HG03159 (cell line): ENCODE measurements at regions not wholly inside any gene's neighbourhood (a gene's known extent, or its start where the extent isn't known, plus 50 kb on each side); places are given as distances from the start of the nearest gene placed in this dataset.

ENCODE experiments used
- ATAC-seq: cut with Tn5 transposase; IDR thresholded peaks from one replicate; pipeline ENCODE4 v1.9.1; 2021; ENCODE audit warnings: mild to moderate bottlenecking, moderate library complexity; ENCODE audit not compliant: unreplicated experiment

GRCh38 chr2:29974086-29974485 lies 52.7 kb upstream of the ALK start:
- ATAC-seq = no peak

- ATAC-seq = no peak
Measured at GRCh38 chr2:29977284-29977683, 55.9 kb upstream of the ALK start.

GRCh38 chr2:29981402-29981801 lies 60.0 kb upstream of the ALK start:
- no peak for ATAC-seq

GRCh38 chr2:29983308-29983707 lies 61.9 kb upstream of the ALK start:
- ATAC-seq = no peak

- no peak for ATAC-seq
Measured at GRCh38 chr2:29987146-29987545, 65.8 kb upstream of the ALK start.

- ATAC-seq = no peak
Measured at GRCh38 chr2:29990129-29990528, 68.7 kb upstream of the ALK start.

- ATAC-seq = no peak
Measured at GRCh38 chr2:29991086-29991485, 69.7 kb upstream of the ALK start.

- ATAC-seq = no peak
Measured at GRCh38 chr2:29995241-29995640, 73.9 kb upstream of the ALK start.

- ATAC-seq = no peak
Measured at GRCh38 chr2:30003128-30003527, 81.7 kb upstream of the ALK start.

GRCh38 chr2:30022444-30023071 lies 101.2 kb upstream of the ALK start:
- no peak for ATAC-seq

- no peak for ATAC-seq
Measured at GRCh38 chr2:30024281-30024680, 102.9 kb upstream of the ALK start.

GRCh38 chr2:30026091-30027055 lies 105.0 kb upstream of the ALK start:
- ATAC-seq = no peak

GRCh38 chr2:30029804-30030203 lies 108.4 kb upstream of the ALK start:
- ATAC-seq = no peak

GRCh38 chr2:30030361-30030760 lies 109.0 kb upstream of the ALK start:
- no peak for ATAC-seq

GRCh38 chr2:30031184-30031583 lies 109.8 kb upstream of the ALK start:
- no peak for ATAC-seq

- no peak for ATAC-seq
Measured at GRCh38 chr2:30034052-30034775, 112.6 kb upstream of the YPEL5 start.

- ATAC-seq = no peak
Measured at GRCh38 chr2:30037016-30037415, 109.8 kb upstream of the YPEL5 start.

GRCh38 chr2:30038419-30038818 lies 108.4 kb upstream of the YPEL5 start:
- ATAC-seq = no peak

GRCh38 chr2:30039101-30039500 lies 107.7 kb upstream of the YPEL5 start:
- ATAC-seq = no peak

- no peak for ATAC-seq
Measured at GRCh38 chr2:30040147-30040546, 106.7 kb upstream of the YPEL5 start.

- no peak for ATAC-seq
Measured at GRCh38 chr2:30041884-30042283, 104.9 kb upstream of the YPEL5 start.

GRCh38 chr2:30046396-30046795 lies 100.4 kb upstream of the YPEL5 start:
- no peak for ATAC-seq
